Testis (tissue), 2 donors: ENCODE measurements at regions not wholly inside any gene's neighbourhood (a gene's known extent, or its start where the extent isn't known, plus 50 kb on each side); places are given as distances from the start of the nearest gene placed in this dataset.

Experiments used
- CTCF ChIP-seq, 3 experiments: fragments of 450-650 bp in 2 of 3; fragments of 200-600 bp in 1 of 3; sonication (generic) in 1 of 3; IDR thresholded peaks; one replicate each; pipeline ENCODE4 v1.5.1; 2016 to 2019; ENCODE audit warnings: antibody characterized with exemption in 3 of 3, mild to moderate bottlenecking in 2 of 3, moderate library complexity in 1 of 3
- POLR2A ChIP-seq: fragments of 450-650 bp; IDR thresholded peaks from one replicate; pipeline ENCODE4 v1.6.1; 2017; ENCODE audit warnings: antibody characterized with exemption, mild to moderate bottlenecking, moderate library complexity

GRCh38 chr20:58011106-58011946 is 217.1 kb downstream of the ANKRD60 start:
- no peak for TF ChIP-seq CTCF (IDR thresholded peaks at IDR 0.05)
- no peak for TF ChIP-seq POLR2A
